ENCODE measurements at regions not wholly inside any gene's neighbourhood (a gene's known extent, or its start where the extent isn't known, plus 50 kb on each side); places are given as distances from the start of the nearest gene placed in this dataset.

DNA sequence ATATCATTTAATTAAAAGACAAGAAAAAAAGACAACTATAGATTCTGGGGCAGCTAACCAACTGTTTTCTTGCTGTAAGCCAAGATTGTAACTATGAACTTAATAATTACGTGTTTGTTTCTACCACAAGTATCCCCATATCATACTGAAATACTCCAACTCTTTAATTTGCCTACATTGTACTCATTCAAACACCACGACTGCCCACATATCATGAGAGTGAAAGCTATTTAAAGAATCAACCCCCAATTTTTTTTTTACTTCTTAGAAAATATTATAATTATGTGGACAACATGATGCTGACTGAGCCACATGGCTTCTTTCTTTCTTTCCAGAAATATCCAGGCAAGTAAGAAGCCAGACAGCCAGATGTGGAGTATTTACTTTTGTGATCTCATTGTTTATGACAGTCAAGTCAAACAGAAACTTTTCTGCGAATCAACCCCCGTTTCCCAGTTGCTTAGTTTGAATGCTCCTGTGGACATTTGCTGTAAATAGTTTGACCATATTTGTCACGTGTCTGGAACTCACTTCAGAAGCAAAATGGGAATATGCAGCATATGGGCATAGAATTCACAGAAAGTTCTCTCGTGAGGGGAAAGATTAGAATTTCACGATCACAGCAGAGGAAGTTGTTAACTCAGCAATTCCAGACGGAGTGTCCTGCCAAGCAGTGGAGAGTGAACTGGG is 126.8 kb upstream of the PSMD7 start:
- peaks cover 7% of the 10 kb centered on the region for H3K4me1 ChIP-seq (ENCODE audit: insufficient read depth, low read length)
- no peaks in the 10 kb centered on the region for H3K36me3 ChIP-seq (ENCODE audit: insufficient read depth, low read length)
- peak overlapping the region; percentile 20 for H3K9ac ChIP-seq (ENCODE audit: low read length)
- H3K27ac ChIP-seq (ENCODE audit: low read depth, low read length): no peak overlapping the region
- H3K9me3 ChIP-seq (ENCODE audit: low read length): no peaks in the 10 kb centered on the region
- H3K27me3 ChIP-seq (ENCODE audit: control insufficient read depth in 1 of 2, insufficient read depth in 2 of 2, low read length in 2 of 2): no peaks in the 10 kb centered on the region
- peak overlapping the region in 1 of 2 donors; percentile 57 for H3K4me3 ChIP-seq (ENCODE audit: low read depth in 1 of 2, low read length in 2 of 2)

DNA sequence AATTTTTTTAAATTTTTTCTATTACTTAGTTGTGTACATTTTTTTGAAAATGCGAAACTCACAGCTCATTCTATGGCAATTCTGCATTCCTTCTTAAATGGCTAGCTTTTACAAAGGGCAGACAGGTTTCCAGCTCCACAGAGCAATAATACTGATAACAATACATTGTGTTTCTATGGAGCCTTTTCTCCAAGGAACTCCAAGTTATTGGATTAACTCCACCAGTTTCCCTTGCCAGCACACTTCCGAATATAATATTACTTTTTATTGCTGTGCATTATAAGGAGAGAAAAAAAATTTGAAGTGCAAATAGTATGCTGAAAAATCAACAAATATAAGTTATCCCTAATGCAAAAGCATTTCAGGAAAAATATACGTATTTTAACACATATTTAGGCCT is 127.5 kb upstream of the PSMD7 start:
- Histone ChIP-seq H3K9ac (ENCODE audit: low read length) (no peak overlapping the region), H3K27me3 (ENCODE audit: control insufficient read depth in 1 of 2, insufficient read depth in 2 of 2, low read length in 2 of 2) (no peaks in the 10 kb centered on the region), H3K4me1 (ENCODE audit: insufficient read depth, low read length) (peaks cover 7% of the 10 kb centered on the region), H3K4me3 (ENCODE audit: low read depth in 1 of 2, low read length in 2 of 2) (no peak overlapping the region), H3K36me3 (ENCODE audit: insufficient read depth, low read length) (no peaks in the 10 kb centered on the region), H3K27ac (ENCODE audit: low read depth, low read length) (no peak overlapping the region), H3K9me3 (ENCODE audit: low read length) (no peaks in the 10 kb centered on the region)

DNA sequence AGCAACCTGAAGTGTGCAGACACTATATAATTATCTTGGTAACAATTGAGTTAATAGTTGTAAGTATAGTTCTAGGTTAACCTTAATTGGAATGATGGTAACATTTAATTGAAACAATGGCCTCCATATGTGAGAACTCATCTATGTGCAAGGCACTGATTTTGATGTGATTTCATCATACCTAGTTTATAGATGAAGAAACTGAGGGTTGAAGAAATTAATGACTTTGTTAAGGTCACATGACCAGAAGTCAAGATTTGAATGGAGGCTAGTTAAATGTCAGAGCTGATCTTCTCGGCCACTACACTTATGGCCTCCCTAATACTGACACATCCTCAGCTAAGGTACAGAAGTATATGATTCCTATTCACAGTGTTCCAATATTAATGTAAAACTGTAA is 128.2 kb upstream of the PSMD7 start:
- Histone ChIP-seq H3K36me3 (ENCODE audit: insufficient read depth, low read length) (no peaks in the 10 kb centered on the region), H3K4me1 (ENCODE audit: insufficient read depth, low read length) (peaks cover 7% of the 10 kb centered on the region), H3K27ac (ENCODE audit: low read depth, low read length) (no peak overlapping the region), H3K4me3 (ENCODE audit: low read depth in 1 of 2, low read length in 2 of 2) (no peak overlapping the region), H3K27me3 (ENCODE audit: control insufficient read depth in 1 of 2, insufficient read depth in 2 of 2, low read length in 2 of 2) (no peaks in the 10 kb centered on the region), H3K9me3 (ENCODE audit: low read length) (no peaks in the 10 kb centered on the region), H3K9ac (ENCODE audit: low read length) (no peak overlapping the region)

DNA sequence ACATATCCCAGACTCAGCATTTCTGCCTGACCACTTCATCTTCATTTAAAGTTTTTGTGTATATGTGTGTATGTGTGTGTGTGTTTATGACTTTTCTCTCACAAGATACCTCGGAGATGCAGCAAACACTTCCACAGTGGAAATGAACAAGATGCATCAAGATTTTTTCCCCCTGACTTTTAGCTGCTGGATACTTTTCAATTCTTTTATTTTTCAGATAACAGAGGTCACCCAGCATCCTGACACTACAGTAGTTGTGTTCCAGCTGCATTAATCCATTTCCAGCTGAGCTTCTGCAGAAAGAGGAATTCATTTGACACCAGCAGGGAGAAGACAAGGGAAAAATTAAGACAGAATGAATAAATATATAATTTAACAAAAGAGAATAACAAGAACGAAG is 130.2 kb upstream of the PSMD7 start:
- no peaks in the 10 kb centered on the region for H3K9me3 ChIP-seq (ENCODE audit: low read length)
- H3K27me3 ChIP-seq (ENCODE audit: control insufficient read depth in 1 of 2, insufficient read depth in 2 of 2, low read length in 2 of 2): no peaks in the 10 kb centered on the region
- peaks cover 7% of the 10 kb centered on the region for H3K4me1 ChIP-seq (ENCODE audit: insufficient read depth, low read length)
- H3K4me3 ChIP-seq (ENCODE audit: low read depth in 1 of 2, low read length in 2 of 2): no peak overlapping the region
- H3K27ac ChIP-seq (ENCODE audit: low read depth, low read length): no peak overlapping the region
- H3K9ac ChIP-seq (ENCODE audit: low read length): no peak overlapping the region
- H3K36me3 ChIP-seq (ENCODE audit: insufficient read depth, low read length): no peaks in the 10 kb centered on the region

DNA sequence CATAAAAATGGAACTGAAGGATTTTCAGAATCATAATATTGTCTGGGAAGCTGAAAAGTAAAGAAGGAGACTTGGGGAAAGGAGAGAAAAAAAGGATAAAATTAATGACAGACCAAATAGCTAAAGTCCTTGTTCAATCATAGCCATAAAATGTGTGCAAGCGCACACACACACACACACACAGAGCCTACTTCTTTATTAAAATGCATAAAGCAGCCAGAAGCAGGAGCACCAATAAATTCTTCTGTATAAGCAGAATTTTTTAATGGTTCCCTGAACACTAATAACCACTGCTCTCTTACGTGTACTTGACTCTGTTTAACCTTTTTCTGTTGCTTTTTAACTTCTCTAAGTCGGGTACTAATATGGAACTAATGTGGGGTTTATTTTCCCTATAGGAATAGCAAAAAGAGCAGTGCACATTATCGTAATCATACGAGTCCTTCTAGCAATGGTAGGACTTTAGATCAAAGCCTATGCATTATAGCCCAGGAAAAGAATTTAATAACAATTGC is 131.0 kb upstream of the PSMD7 start:
- Histone ChIP-seq H3K9ac (ENCODE audit: low read length) (no peak overlapping the region), H3K27me3 (ENCODE audit: control insufficient read depth in 1 of 2, insufficient read depth in 2 of 2, low read length in 2 of 2) (no peaks in the 10 kb centered on the region), H3K4me1 (ENCODE audit: insufficient read depth, low read length) (peaks cover 7% of the 10 kb centered on the region), H3K36me3 (ENCODE audit: insufficient read depth, low read length) (no peaks in the 10 kb centered on the region), H3K4me3 (ENCODE audit: low read depth in 1 of 2, low read length in 2 of 2) (no peak overlapping the region), H3K27ac (ENCODE audit: low read depth, low read length) (no peak overlapping the region), H3K9me3 (ENCODE audit: low read length) (no peaks in the 10 kb centered on the region)

DNA sequence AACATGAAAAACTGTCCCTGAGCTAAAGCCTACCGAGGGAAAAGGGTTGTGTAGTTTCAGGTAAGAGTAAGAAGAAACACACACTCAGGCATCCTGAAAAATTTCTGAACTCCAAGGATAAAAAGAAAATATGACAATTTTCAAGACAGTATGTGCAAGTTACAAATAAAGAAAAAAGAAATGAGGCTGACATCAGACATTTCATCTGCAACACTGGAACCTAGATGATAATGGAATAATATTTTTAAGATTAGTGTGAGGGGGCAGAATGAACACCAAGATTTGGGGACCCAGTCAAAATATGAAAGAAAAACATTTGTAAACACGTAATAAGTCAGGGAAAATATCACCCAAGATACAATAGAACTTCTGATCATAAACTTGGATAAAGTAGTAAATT is 135.9 kb upstream of the PSMD7 start:
- H3K9ac ChIP-seq (ENCODE audit: low read length): no peak overlapping the region
- no peaks in the 10 kb centered on the region for H3K36me3 ChIP-seq (ENCODE audit: insufficient read depth, low read length)
- H3K9me3 ChIP-seq (ENCODE audit: low read length): no peaks in the 10 kb centered on the region
- H3K4me3 ChIP-seq (ENCODE audit: low read depth in 1 of 2, low read length in 2 of 2): no peak overlapping the region
- no peak overlapping the region for H3K27ac ChIP-seq (ENCODE audit: low read depth, low read length)
- no peaks in the 10 kb centered on the region for H3K4me1 ChIP-seq (ENCODE audit: insufficient read depth, low read length)
- no peaks in the 10 kb centered on the region for H3K27me3 ChIP-seq (ENCODE audit: control insufficient read depth in 1 of 2, insufficient read depth in 2 of 2, low read length in 2 of 2)

DNA sequence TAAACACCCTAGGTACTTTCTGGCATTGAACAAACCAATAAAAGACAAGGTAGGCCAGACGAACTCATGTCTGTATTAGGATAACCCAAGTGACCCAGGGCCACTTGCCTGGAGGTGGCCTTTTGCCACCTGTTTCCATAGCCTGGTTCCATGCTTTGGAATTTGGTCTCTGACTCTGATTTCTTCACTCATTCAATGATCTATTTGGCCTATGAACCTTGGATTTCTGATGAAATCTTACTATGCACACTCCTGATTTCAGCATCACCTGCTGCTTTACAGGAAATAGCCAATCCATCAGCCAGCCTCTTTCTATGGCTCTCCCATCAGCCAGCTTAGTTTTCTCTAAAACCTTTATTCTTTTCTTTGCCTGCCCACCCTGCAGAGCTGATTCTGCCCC is 142.8 kb upstream of the PSMD7 start:
- no peaks in the 10 kb centered on the region for H3K27me3 ChIP-seq (ENCODE audit: control insufficient read depth in 1 of 2, insufficient read depth in 2 of 2, low read length in 2 of 2)
- H3K9ac ChIP-seq (ENCODE audit: low read length): no peak overlapping the region
- H3K36me3 ChIP-seq (ENCODE audit: insufficient read depth, low read length): no peaks in the 10 kb centered on the region
- no peaks in the 10 kb centered on the region for H3K9me3 ChIP-seq (ENCODE audit: low read length)
- no peak overlapping the region for H3K27ac ChIP-seq (ENCODE audit: low read depth, low read length)
- no peaks in the 10 kb centered on the region for H3K4me1 ChIP-seq (ENCODE audit: insufficient read depth, low read length)
- H3K4me3 ChIP-seq (ENCODE audit: low read depth in 1 of 2, low read length in 2 of 2): no peak overlapping the region

DNA sequence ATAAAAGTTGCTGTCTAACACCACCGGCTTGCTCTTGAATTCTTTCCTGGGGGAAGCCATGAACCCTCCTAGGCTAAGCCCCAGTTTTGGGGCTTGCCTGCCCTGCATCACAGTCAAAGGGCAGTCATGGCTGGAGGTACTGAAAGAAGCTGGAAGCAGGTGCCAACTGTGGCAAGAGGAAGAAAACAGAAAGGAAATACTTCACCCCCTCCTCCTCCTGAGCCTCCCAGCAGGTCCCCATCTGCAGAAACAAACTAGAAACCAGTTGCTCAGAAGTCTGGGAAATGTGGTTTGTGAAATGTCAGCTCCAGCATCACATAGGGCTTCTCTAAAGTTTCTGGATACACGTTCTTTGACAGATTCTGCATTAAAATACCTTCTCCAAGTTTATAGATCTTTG is 150.0 kb upstream of the PSMD7 start:
- no peaks in the 10 kb centered on the region for H3K27me3 ChIP-seq (ENCODE audit: control insufficient read depth in 1 of 2, insufficient read depth in 2 of 2, low read length in 2 of 2)
- no peak overlapping the region for H3K4me3 ChIP-seq (ENCODE audit: low read depth in 1 of 2, low read length in 2 of 2)
- H3K27ac ChIP-seq (ENCODE audit: low read depth, low read length): no peak overlapping the region
- H3K9ac ChIP-seq (ENCODE audit: low read length): no peak overlapping the region
- H3K4me1 ChIP-seq (ENCODE audit: insufficient read depth, low read length): peaks cover 17% of the 10 kb centered on the region
- H3K9me3 ChIP-seq (ENCODE audit: low read length): no peaks in the 10 kb centered on the region
- no peaks in the 10 kb centered on the region for H3K36me3 ChIP-seq (ENCODE audit: insufficient read depth, low read length)

DNA sequence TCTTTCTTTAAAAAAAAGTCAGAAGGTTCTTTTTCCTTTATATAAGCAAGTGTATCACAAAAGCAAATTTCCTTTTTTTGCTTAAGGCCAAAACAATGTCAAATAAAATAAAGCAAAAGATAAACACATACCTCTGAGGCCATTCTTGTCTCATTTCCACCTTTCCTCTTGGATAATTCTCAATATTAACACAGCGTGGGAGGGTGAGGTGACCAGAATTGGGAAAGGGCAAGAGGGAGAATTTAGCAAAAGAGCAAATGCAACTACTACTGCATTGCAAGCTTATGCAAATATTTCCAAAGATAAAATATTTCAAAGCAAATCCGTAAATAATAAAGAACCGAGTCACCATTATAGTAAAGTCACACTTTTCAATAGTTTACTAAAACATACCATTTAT is 153.4 kb upstream of the PSMD7 start:
- Histone ChIP-seq H3K36me3 (ENCODE audit: insufficient read depth, low read length) (no peaks in the 10 kb centered on the region), H3K27ac (ENCODE audit: low read depth, low read length) (no peak overlapping the region), H3K27me3 (ENCODE audit: control insufficient read depth in 1 of 2, insufficient read depth in 2 of 2, low read length in 2 of 2) (no peaks in the 10 kb centered on the region)

DNA sequence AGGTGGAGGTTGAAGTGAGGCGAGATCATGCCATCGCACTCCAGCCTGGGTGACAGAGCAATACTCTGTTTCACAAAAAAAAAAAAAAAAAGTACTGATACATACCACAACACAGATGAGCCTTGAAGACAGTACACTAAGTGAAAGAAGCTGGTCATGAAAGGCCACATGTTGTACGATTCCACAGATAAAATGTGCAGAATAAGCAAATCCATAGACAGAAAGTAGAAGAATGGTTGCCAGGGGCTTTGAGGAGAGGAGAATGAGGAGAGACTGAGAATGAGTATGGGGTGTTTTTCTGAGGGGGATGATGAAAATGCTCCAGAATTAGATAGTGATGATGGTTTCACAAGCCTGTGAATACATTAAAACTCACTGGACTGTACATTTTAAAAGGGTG is 155.6 kb upstream of the PSMD7 start:
- no peaks in the 10 kb centered on the region for H3K36me3 ChIP-seq (ENCODE audit: insufficient read depth, low read length)
- H3K9ac ChIP-seq (ENCODE audit: low read length): no peak overlapping the region
- H3K4me1 ChIP-seq (ENCODE audit: insufficient read depth, low read length): peaks cover 17% of the 10 kb centered on the region
- H3K4me3 ChIP-seq (ENCODE audit: low read depth in 1 of 2, low read length in 2 of 2): no peak overlapping the region
- H3K27me3 ChIP-seq (ENCODE audit: control insufficient read depth in 1 of 2, insufficient read depth in 2 of 2, low read length in 2 of 2): no peaks in the 10 kb centered on the region
- no peak overlapping the region for H3K27ac ChIP-seq (ENCODE audit: low read depth, low read length)
- H3K9me3 ChIP-seq (ENCODE audit: low read length): no peaks in the 10 kb centered on the region

More for the DNA sequence above, 153.4 kb upstream of the PSMD7 start:
- Histone ChIP-seq H3K9me3 (ENCODE audit: low read length) (no peaks in the 10 kb centered on the region), H3K4me3 (ENCODE audit: low read depth in 1 of 2, low read length in 2 of 2) (no peak overlapping the region), H3K4me1 (ENCODE audit: insufficient read depth, low read length) (peaks cover 17% of the 10 kb centered on the region), H3K9ac (ENCODE audit: low read length) (no peak overlapping the region)

DNA sequence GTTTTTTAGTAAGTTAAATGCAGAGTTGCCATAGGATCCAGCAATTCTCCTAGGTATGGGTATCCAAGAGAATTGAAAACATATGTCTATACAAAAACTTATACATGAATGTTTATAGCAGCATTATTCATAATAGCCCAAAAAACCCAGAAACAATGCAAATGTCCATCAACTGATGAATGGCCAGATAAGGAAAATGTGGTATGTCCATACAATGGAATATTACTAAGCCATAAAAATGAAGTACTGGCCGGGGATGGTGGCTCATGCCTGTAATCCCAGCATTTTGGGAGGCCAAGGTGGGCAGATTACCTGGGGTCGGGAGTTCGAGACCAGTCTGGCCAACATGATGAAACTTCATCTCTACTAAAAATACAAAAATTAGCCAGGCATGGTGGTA is 156.1 kb upstream of the PSMD7 start:
- peaks cover 17% of the 10 kb centered on the region for H3K4me1 ChIP-seq (ENCODE audit: insufficient read depth, low read length)
- H3K9me3 ChIP-seq (ENCODE audit: low read length): no peaks in the 10 kb centered on the region
- H3K4me3 ChIP-seq (ENCODE audit: low read depth in 1 of 2, low read length in 2 of 2): no peak overlapping the region
- H3K9ac ChIP-seq (ENCODE audit: low read length): no peak overlapping the region
- H3K27me3 ChIP-seq (ENCODE audit: control insufficient read depth in 1 of 2, insufficient read depth in 2 of 2, low read length in 2 of 2): no peaks in the 10 kb centered on the region
- no peaks in the 10 kb centered on the region for H3K36me3 ChIP-seq (ENCODE audit: insufficient read depth, low read length)
- H3K27ac ChIP-seq (ENCODE audit: low read depth, low read length): no peak overlapping the region

DNA sequence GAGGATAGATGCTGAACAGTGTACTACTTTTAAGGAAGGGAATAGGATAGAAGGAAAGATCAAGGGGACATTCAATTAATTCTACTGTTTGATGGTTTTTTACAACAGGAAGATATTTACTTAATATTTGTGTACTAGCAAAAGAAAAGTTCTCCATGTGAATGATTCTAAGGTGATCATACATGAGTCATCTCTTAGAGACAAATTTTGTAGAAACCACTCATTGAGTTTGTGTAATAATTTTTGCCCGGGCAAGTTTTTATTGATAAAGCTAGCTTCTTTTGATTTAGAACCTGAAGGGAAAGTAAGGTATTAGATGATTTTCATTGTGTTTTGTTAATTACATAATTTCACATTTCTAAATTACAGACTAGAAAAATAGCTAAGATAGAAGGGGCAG is 172.8 kb upstream of the PSMD7 start:
- Histone ChIP-seq H3K9ac (ENCODE audit: low read length) (no peak overlapping the region), H3K36me3 (ENCODE audit: insufficient read depth, low read length) (no peaks in the 10 kb centered on the region), H3K9me3 (ENCODE audit: low read length) (no peaks in the 10 kb centered on the region), H3K4me1 (ENCODE audit: insufficient read depth, low read length) (no peaks in the 10 kb centered on the region), H3K4me3 (ENCODE audit: low read depth in 1 of 2, low read length in 2 of 2) (no peak overlapping the region), H3K27ac (ENCODE audit: low read depth, low read length) (no peak overlapping the region), H3K27me3 (ENCODE audit: control insufficient read depth in 1 of 2, insufficient read depth in 2 of 2, low read length in 2 of 2) (no peaks in the 10 kb centered on the region)

Data from muscle layer of colon (tissue), 2 donors.